ENCODE measurements at regions not wholly inside any gene's neighbourhood (a gene's known extent, or its start where the extent isn't known, plus 50 kb on each side); places are given as distances from the start of the nearest gene placed in this dataset.

- TF ChIP-seq CTCF (conservative IDR thresholded peaks at IDR 0.05; ENCODE audit: low read depth, low read length) (no peak), EZH2 (IDR thresholded peaks at IDR 0.05; ENCODE audit: low read length, unreplicated experiment) (no peak)
Observed at GRCh38 chr2:188013767-188014166, 277.9 kb upstream of the GULP1 start.

All from PC-3 (cell line).